Ecto neural progenitor cell (in vitro differentiated cells): ENCODE measurements at regions not wholly inside any gene's neighbourhood (a gene's known extent, or its start where the extent isn't known, plus 50 kb on each side); places are given as distances from the start of the nearest gene placed in this dataset.
"Not testable (repeated sequence)": the region's sequence is repeated elsewhere in the genome, so short reads cannot be mapped to it uniquely, and the experiment has no call there.

Experiments used
- DNase-seq: peaks from one replicate; pipeline ENCODE4 v3.0.0-alpha.2; 2018; ENCODE audit warnings: low spot score

DNA sequence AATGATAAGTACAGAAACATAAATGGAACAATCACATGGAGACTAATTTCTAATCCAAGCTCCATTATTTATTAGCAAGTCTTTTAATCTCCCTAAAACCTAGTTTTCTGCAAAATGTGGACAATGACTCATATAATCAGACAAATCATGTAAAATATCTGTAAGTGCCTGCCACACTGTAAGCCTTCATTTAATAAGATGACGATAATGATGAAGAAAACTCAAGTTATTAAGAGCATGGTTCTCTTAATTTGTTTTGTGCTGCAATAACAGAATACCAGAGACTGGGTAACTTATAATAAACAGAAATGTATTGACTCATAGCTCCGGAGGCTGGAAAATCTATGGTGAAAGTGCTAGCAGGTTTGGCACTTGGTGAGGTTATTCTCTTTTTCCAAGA lies 535.3 kb upstream of the LRFN5 start:
- DNase-seq = no peak

GRCh38 chr14:41062826-41063225 lies 543.9 kb upstream of the LRFN5 start:
- DNase-seq = no peak

GRCh38 chr14:41055589-41055988 lies 551.1 kb upstream of the LRFN5 start:
- DNase-seq = no peak

DNA sequence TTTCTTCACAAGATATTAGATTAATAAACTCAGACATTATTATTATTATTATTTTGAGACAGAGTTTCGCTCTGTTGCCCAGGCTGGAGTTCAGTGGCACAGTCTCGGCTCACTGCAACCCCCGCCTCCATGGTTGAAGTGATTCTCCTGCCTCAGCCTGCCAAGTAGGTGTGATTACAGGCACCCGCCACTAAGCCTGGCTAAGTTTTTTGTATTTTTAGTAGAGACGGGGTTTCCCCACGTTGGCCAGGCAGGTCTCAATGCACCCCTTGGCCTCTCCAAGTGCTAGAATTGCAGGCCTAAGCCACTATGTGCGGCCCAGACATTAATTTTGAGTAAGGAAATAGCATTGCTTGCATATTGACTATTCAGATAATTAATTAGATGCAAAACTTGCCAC lies 554.9 kb upstream of the LRFN5 start:
- DNase-seq = no peak

DNA sequence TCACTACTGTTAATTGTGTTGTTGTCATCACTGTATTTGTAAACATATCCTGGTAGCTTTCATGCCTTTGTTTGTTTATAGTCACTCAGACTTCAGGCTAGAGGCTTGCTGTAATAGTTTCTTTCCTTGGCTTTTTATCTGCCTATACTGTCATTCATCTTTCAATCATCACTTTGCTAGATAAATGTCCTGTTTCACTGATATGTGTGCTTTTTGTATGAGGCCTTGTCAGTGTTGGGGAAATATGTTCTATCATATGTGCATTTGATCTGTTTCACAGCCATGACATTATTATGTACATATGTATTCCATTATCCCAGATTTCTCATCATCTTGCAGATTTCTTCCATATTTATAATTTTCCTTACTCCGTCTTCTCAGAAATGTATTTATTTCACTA lies 558.9 kb upstream of the LRFN5 start:
- DNase-seq = no peak

- DNase-seq = no peak
These were observed 569.3 kb upstream of the LRFN5 start for GRCh38 chr14:41037388-41037787.

GRCh38 chr14:41034969-41035368 lies 571.7 kb upstream of the LRFN5 start:
- no peak for DNase-seq

DNA sequence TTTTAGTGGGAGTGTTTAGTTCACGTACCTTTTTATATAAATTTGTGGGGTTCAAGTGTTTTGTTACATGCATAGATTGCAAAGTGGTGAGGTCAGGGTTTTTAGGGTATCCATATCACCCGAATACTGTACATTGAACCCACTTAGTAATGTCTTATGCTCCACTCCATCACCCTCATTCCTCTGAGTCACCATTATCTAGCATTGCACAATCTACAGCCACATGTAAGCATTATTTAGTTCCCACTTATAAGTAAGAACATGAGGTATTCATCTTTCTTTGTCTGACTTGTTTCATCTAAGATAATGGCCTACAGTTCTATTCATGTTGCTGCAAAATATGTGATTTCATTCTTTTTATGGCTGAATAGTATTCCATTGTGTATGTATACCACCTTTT lies 583.7 kb upstream of the LRFN5 start:
- no peak for DNase-seq

GRCh38 chr14:41016213-41016612 lies 590.5 kb upstream of the LRFN5 start:
- no peak for DNase-seq

GRCh38 chr14:41000350-41000749 lies 606.3 kb upstream of the LRFN5 start:
- no peak for DNase-seq

DNA sequence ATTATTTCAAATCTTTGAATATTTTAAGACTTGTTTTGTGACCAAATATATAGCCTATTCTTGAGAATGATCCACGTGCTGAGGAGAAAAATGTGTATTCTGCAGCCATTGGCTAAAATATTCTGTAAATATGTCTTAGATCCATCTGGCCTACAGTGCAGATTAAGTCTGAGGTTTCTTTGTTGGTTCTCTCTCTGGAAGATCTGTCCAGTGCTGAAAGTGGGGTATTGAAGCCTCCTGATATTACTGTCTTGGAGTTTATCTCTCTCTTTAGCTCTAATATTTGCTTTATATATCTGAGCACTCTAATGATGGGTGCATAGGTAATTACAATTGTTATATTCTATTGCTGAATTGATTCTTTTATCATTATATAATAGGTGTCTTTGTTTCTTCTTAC lies 617.4 kb upstream of the LRFN5 start:
- no peak for DNase-seq

DNA sequence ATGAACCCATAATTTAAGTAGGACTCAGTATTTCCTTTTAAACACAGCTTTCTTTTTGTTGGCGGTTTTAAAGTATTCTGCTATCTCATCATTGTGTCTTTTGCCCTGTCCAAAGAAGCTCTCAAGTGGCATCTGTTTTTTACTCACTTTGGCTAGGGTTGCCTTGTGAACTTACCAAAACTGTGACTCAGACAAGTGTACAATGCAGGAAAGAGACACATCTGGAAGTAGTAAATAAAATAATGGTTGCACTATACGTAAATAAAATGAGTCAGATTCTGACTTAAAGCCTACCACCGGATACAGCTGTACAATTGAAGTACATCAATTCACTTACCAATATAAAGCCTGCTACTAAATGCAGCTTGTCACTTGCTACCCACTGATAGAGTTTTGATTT lies 619.2 kb upstream of the LRFN5 start:
- no peak for DNase-seq

DNA sequence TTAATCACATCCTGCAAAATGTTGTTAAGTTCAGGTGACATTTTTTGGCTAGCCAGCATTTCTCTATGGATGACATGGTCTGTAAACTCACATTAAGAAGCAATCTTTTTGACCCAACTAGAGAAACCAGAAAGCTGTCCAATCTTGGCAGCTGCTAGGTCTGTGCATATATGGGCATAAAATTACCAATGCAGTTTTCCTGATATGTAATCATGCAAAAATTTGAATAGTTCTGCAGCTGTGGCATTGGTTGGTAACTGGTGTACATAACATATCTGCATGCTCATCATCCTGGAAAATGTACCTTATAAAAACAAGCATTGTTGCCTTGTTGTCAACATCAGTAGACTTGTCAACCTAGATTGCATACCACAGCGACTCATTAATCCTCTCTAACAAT lies 620.0 kb upstream of the LRFN5 start:
- DNase-seq = no peak

- DNase-seq = no peak
These were observed 621.1 kb upstream of the LRFN5 start for GRCh38 chr14:40985584-40985983.

DNA sequence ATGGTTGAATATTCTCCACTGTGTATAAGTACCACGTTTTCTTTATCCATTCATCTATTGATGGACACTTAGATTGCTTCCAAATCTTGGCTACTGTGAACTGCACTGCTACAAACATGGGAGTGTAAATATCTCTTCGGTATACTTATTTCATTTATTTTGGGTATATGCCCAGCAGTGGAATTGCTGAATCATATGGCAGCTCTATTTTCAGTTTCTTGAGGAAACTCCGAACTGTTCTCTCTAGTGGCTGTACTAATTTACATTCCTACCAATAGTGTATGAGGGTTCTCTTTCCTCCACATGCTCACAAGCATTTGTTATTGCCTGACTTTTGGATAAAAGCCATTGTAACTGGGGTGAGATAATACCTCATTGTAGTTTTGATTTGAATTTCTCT lies 623.1 kb upstream of the LRFN5 start:
- no peak for DNase-seq

- no peak for DNase-seq
These were observed 625.4 kb upstream of the LRFN5 start for GRCh38 chr14:40981247-40981646.

DNA sequence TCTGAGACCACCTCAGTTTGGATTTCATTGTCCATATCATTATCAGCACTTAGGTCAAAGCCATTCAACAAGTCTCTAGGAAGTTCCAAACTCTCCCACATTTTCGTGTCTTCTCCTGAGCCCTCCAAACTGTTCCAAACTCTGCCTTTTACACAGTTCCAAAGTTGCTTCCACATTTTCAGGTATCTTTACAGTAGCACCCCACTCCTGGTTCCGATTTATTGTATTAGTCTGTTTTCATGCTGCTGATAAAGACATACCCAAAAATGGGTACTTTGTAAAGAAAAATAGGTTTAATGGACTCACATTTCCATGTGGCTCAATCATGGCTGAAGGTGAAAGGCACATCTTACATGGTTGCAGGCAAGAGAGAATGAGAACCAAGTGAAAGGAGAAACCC lies 646.4 kb upstream of the LRFN5 start:
- not testable (repeated sequence) for DNase-seq

GRCh38 chr14:40955131-40955505 lies 651.6 kb upstream of the LRFN5 start:
- no peak for DNase-seq

GRCh38 chr14:40954448-40955130 lies 652.1 kb upstream of the LRFN5 start:
- DNase-seq = not testable (repeated sequence)

DNA sequence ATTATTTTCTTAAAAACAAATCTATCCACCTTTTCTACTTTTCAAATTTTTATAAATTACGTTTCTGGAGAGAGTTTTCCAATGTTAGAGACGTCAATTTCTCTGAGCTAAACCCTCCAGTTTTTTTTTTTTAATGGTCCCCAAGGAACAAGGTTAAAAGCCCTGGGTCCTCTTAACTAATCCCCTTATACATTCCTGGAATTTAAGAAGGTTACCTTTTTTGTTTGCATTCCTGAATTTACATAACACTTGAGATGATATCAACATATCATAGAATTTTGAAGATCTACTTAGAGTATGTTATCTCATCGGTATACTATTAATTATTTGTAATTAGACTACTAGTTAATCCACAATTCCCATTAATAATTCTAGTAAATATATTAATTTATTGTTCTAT lies 662.2 kb upstream of the LRFN5 start:
- no peak for DNase-seq

DNA sequence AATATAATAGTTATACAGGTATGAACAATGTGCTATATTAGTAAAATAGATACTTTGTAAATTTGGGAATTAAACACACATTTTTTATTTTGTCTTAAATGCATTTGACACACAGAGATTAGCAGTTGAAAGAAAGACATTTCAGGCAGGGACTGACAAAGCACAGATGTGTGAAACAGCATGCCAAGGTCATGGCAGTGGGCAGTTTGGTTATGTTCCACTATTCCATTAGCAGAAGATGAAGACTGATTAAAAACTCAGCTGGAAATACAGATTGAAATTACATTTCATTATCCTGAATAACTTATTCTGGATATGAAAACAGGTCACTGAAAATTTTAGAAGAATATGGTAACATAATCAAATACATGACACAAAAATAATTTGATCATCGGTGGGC lies 669.8 kb upstream of the LRFN5 start:
- DNase-seq = no peak

DNA sequence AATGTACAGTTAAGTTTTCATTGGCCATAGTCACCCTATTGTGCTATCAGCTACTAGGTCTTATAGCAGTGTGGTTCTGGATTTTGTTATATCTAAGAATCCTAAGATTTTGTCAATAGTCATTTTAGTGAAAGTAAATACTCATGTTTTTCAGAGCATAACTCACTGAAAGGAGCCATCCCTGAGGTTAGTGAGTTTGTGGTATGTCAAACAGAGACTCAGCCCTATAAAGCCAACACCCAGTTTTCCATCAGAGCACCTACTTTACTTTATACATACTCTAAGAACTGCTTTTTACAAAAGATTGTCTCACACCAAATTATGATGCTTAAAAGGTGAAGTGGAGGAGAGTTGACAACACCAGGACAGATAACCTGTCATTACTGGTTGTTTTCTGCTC lies 686.3 kb upstream of the LRFN5 start:
- no peak for DNase-seq

DNA sequence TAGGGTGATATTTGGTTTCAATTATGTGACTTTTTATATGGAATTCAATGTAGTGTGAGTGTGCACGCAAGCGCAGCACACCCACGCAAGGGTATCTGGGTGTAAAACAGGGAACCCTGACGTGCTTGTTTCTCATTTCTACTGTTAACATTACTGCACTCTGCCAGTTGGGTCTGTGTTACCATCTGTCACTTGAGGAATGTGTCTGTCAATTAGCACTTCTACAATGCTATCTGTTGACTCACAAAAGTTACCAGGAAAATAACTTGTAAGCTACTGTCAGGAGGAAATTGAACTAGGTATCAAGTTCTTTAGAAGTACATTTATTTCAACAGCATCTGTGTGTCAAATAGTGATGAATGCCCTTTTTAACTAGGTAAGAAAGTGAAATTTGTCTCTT lies 695.5 kb upstream of the LRFN5 start:
- DNase-seq = no peak

GRCh38 chr14:40909906-40910305 lies 696.8 kb upstream of the LRFN5 start:
- DNase-seq = peak; percentile 54

DNA sequence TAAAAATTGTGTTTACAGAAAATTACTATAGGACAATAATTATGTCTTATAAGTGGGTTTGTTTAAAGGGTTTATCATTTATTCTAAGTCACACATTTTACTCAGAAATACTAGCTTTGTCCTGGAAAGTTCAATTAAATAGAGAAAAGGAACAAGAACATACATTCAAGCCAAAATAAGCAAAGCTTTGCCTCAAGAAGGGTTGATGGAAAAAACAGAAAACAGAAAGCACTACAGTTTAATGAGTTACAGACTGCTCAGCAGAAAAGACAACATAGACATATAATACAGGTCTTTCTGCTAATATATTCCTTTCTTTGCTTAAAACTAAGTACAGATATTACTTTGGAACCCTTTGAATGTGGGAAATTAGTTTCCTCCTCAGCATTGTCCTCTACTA lies 703.0 kb upstream of the LRFN5 start:
- DNase-seq = no peak
